Inflammatory macrophage (primary cell): ENCODE measurements at regions not wholly inside any gene's neighbourhood (a gene's known extent, or its start where the extent isn't known, plus 50 kb on each side); places are given as distances from the start of the nearest gene placed in this dataset.
A peak's percentile ranks its signal among the peaks of the same experiment; 100 is the strongest.

Experiments used
- DNase-seq, 2 donors: peaks; one replicate each; pipeline ENCODE4 v3.0.0-alpha.2; 2020 to 2022

DNA sequence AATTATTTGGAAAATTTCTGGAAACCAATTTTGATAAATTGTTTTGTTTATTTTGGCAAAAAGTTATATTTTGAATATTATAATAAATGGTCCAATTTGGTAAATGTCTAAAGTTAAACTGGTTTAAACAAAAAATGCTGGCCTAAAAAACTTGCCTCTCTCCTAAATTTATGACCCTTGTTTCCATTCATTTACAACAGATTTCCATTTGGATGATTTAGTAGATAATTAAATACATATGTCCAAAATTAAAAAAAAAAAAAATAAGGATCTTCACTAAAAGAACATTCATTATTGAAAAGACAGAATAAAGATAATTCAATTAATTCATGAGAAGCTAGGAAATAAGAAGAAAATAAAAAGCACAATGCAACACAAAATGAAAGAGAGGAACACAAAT is 449.5 kb downstream of the SPRY1 start:
- no peak for DNase-seq

DNA sequence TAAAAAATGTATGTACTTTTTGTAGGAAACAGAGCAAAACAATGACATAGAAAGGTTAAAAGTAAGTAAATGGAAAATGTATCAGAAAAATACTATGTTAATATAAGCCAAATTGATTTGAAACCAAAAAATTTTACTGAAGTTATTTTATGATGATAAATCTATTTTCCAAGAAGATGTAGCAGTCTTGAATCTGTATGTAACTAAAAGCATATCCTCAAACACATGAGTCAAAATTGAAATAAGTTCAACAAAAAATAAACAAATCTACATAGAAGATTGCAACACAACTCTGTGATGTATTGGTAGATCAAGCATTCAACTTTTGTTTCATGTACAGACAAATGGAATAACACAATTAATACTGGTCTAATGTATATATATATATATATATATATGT is 450.0 kb downstream of the SPRY1 start:
- DNase-seq: no peak

DNA sequence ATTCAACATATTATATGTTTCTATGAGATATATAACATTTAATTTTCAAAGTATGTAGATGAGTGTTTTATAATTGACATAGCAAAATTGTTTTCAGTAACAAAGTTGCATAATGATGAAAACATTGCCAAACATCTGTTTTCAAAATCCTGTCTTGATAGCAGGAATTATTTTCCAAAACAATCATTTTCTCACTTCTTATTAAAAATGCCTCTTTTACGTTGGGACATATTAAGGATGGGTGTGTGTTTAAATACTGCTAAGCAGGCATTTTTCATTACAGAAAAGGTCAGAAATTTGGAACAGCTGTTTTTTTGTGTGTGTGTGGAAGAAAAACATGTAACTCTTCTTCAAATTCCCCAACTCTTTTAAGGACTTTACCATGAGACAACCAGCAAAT is 452.0 kb downstream of the SPRY1 start:
- DNase-seq: no peak

DNA sequence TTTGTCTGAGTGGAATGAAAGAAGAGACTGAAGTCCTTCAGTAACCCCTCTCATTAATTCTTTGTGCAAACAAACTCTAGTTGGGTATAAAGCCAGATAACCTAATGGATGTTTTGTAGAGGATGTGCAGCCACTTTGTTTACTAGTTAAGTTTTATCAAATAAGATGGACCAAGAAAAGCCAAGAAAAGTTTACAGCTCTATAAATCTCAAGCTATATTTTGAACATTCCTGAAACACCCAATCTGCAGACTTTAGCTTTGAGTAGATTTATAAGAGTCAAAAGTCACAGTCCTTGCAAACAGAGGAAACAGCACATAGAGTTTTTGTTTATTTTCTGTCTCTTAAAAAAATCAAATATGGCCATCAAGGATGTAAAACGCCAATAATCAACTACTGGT is 452.9 kb downstream of the SPRY1 start:
- no peak for DNase-seq

DNA sequence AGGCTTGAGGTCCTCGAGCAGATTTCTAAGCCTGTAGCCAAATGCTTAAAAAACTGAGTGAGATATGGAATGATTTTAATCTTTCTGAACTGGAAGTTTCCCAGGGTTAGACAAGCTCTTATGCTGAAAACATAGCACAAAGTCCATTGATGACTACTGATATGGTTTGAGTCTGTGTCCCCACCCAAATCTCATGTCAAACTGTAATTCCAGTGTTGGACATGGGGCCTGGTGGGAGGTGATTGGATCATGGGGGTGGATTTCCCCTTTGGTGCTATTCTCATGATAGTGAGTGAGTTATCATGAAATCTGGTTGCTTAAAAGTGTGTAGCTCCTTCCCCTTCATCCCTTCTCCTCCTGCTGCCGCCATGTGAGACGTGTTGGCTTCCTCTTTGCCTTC is 454.9 kb downstream of the SPRY1 start:
- no peak for DNase-seq

DNA sequence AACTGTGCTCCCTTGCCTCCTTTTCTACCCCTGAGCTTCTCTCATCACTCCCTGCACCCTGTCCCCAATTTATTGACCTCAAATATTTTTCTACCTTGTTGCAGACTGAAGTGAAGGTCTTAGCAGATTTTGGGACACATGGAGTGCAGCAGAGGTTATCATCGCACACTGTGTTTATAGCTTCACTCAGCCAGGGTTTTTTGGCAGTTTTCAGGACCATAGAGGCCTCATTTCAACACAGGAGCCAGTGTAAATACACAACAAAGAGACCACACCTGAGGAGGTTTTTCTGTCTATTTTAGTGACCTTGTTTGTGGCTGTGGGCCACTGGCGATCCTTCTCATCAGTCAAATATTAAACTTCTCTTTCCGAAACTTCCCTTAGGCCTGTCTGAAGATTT is 457.1 kb downstream of the SPRY1 start:
- DNase-seq: no peak

DNA sequence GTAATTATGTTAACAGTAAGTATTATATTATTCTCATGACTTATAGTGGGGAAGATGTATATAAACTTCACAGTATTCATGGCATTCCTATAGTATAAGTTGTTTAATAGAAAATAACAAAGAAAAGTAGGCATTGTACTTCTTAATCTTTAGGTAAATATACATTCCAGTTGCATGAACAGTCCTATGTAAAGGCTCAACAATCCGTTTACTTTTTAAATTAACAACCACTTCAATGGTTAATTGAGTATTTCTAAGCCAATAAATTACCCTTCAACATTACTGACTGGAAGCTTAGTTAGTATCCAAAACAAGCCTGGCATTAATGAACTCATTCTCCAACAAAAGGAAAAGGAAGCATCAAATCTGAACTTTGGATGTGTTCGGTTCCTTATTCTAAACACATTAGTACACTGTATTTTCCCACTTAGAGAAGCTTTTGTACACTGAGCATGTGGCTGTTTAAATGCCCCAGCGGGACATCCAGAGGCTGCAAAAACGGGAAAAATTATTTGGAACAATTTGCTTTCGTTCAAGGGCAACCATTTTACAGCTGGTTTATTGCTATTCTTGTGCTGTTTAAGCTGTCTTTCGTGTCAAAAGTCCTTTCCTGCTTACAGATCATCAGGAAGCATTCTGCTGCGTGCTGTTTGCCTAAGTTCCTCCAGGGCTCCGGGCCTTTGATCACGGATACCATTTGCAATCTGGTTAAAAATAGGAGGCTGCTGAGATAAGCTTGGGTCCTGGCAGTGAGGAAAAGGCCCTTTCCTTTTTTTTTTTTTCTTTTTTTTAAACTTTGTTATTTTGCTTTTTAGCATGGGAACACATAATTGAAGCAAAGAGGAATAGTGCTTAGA is 460.3 kb downstream of the SPRY1 start:
- peak; percentile 9 to 36 for DNase-seq

DNA sequence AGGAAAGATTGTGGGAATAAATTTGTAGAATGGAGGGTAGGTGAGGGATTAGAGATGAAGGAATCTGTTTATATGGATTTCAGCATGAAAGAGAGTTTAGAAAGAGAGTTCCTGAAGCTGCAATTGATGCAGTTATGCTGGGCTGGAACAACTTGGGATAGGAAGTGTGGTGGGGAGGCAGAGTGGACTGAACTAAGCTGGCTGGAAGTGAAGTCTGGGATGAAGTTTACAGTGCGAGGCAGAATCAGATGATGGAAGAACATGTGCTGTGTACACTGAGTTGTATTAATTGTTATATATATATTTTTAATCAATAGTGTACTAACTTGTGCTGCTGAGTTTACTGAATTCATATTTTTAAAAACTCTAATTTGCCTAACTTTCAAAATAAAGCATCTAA is 461.9 kb downstream of the SPRY1 start:
- no peak for DNase-seq

DNA sequence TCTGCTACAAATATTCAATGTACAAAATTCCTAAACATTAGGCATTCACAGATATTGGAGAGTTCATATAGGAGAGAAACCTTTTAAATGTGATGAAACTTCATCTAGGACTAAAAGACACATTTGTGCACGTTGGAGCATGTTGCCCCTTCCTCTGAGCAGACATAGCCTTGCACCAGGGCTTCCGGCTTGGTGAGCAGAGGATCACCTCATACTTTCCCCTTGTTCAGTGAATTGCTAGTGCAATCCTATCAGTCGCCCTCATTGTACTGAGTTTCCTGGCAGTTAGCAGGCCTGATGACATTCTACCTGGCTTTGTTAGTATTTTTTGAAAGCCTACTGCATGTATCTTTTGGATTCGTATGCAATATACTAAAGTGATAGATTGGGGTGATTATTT is 466.2 kb downstream of the SPRY1 start:
- no peak for DNase-seq

DNA sequence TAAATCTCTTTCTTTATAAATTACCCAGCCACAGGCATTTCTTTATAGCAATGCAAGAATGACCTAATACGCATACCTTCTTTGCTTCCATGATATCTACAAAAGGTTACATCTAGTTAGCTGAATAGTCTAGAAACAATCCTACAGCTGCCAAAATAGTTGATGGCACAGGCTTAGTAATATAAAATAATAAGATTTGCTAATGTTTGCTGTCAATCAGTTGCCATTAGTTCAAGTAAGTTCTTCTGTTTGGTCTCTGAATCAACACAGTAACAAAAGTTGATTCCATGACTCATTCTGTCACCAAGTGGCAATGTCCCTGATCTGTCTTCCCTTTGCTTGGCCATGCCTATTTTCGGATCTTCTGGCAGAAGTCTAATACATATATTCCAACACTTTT is 470.2 kb downstream of the SPRY1 start:
- no peak for DNase-seq

DNA sequence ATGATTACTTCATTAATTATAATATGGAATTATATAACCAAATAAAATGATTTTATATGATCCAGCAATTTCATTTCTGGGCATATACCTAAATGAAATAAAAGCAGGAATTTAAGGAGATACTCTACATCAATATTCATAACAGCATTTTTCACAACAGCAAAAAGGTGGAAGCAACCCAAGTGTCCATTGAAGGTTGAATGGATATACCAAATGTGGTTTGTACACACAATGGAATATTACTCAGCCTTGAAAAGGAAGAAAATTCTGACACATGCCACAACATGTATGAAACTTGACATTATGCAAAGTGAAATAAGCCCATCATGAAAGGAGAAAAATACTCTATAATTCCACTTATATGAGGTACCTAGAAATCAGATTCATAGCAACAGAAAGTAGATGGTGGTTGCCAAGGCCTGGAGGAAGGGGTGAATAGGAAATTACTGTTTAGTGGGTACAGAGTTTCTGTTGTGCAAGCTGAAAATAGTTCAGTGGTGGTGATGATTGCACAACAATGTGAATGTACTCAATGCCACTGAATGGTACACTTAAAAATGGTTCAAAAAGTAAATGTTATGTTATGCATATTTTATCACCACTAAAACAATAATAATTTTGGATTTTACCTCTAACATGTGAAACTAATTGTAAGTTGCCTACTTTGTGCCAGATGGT is 471.5 kb downstream of the SPRY1 start:
- DNase-seq: no peak

DNA sequence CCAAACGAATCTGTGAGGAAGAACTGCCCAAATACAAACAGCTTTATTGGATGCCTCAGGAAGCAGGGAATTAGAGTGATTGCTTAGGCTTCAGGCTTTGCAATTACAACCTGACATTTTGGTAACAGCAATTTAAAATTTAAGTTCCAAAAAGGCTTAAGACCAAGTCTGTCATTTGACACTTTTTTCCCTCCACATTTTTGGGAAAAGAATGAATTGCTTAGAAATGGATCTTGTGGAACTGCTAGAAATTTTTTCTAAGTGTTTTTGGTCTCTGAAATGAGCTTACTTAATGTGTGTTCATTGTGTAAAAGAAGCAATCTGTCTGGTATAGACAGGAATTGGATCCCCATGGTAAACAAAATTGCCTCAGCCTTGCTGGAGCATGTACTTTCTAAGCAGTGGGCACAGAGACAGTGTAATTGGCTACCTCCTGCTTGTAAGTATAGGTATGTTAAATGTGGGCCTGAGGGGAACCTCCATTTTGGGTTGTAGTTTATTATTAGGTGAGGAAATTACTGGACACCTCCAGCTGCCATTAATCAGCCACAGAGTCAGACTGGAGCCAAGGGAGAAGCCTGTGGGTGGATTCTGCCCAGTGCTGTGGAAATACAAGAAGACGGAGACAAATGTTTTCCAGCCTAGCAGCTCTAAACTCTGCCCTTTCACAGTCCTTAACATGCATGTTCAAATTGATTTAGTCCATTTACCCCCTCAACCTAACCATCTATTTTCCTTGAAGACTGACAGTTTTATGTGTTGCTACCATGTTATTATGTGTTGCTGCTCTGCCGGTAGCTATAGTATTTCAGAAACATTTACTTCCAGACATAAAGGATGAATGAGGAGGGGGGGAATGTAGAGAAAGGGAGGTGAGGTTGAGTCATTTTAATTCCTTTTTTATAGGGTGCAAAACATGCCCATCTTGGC is 473.0 kb downstream of the SPRY1 start:
- DNase-seq: no peak

DNA sequence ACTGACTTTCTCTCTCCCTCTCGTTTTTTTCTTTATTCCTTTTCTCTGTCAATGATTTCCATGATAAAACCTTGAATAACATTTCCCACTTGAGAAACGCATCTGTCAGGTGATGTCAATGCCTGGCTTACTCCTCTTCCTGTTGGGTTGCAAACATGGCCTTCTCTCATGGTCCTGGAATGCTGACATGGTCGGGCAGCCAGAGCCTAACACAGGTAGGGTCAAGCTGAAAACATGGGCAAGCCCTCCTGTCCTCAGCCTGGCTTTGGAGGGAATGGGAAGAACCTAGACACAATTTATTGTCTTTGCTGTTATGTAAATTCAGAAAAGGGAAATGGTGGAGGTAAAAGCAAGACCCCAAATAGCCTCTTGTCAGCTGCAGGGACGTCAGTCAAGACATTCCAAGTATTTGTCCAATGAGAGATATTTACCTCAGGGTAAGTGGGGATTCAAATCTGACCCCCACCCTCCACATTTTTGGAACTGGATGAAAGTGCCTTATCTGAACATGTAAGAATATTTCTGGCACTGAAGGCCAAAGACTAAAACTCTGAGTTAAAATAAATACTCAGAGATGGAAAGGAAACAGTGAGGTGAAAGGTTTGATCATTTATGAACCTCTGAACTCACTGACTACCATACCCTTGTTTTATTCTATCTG is 473.8 kb downstream of the SPRY1 start:
- DNase-seq: no peak

DNA sequence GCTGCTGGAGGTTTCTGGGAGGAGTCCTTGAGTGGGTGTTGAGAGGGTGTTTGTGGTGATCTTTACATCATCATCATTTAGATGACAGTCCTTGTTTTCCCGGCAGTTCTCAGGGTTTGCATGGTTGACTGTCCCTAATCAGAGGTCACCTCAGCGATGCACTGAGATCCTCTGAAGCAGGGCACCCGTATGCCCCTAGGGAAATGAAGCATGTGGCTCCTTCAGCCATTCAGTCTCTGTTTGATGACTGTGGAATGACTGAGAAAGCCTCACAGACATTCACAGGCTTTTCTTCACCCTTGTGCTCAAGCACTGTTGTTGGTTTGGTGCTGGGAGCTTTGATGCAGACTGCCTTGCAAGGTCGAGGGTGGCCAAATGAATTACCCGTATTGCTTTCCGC is 474.7 kb downstream of the SPRY1 start:
- peak; percentile 10 to 33 for DNase-seq

DNA sequence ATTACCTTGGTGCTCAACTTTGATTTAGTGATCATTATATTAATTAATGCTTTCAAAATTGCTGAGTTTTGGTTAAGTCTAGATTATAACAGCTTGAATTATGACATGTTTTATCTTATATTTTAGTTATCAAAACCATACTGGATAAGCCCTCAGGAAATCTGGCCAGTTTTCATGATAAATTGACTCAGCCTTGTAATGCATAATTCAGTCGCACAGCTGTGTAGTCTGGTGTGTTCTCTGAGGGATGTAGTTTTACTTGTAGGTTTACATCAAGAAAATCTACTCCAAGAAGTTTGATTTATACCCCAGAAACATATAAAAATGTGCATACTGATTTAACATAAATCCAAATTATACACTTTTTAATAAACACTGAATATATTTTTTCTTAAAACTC is 477.5 kb downstream of the SPRY1 start:
- no peak for DNase-seq

DNA sequence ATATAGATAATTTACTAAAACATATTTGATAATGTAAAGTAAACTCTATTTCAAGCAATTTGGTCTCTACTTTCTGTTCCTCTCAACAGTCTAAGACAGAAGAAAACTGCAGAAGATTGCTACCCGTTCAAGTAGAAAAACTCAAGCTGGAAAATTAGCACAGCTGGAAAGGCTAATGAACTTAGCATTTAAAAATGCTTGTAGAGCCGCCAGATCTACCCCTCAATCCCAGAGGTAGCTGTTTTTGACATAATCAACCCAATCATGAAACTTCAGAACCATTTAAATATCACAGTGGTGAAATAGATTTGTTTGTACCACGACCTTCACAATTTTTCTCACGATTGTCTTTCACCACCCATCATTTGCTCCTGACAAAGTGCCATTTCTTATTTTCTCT is 479.5 kb downstream of the SPRY1 start:
- DNase-seq: no peak

DNA sequence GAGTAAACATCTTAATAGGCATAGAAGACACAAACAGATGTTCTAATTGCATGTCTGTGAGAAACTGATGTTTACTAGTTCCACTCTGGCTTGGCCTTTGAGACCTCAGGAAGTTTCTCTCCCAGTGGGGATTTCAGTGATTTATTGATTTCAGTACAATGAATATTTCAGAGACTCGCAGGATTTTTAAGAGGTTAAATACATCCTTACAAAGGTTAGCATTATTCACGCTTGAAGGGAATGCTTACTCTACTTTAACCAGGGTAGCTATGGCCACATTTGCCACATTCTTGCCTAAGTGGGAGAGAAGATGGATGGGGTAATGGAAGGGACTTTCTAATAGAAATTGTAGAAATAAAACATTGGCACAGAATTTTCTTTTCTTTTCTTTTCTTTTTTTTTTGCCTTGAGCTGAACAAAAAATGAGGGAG is 480.1 kb downstream of the SPRY1 start:
- no peak for DNase-seq

DNA sequence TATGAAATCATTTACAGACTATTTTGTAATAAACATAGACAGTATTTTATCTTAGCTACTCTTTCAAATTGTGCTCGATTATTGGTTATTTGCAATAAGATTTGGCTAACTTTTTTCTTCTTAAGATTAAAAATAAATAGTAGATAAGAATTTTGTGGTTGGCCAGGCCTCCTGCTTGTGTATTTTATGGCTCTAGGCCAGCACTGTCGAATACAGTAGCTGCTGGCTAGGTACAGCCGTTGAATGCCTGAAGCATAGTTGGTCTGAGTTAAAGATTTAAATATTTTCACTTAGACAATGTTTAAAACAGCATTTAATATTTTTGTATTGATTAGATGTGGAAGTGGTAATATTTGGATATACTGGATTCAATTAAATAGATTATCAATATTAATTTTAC is 481.0 kb downstream of the SPRY1 start:
- no peak for DNase-seq

DNA sequence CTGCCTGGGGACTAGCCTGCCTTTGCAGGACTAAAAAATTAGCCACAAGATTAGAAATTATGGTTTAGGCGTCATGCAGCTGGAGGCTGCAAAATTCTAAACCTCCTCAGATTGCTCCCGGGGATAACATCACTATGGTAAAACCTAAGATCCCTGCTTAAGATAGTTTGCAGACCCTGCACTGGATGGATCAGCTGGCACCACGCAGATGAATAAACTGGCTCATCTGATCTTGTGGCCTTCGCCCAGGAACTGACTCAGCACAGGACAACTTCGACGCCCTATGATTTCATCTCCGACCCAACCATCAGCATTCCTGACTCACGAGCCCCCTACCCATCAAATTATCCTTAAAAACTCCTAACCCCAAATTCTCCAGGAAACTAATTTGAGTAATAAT is 482.4 kb downstream of the SPRY1 start:
- DNase-seq: no peak

DNA sequence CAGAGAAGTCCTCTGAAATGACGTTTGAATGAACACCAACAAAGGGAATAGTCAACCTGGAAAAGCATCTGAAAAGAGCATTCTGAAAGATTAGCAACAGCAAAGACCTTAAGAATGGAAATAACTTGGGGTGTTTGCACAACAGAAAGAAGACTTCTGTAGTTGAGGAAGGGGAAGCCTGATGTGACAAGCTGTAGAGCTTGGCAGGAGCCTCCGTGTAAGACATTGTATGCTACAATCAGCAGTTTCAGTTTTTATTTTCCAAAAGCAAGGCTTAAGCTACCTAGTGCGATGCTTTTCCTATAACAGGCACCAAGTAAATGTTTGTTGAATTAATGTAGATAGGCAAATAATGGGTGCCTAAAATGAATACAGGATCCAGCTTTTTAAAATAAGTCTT is 484.0 kb downstream of the SPRY1 start:
- no peak for DNase-seq

DNA sequence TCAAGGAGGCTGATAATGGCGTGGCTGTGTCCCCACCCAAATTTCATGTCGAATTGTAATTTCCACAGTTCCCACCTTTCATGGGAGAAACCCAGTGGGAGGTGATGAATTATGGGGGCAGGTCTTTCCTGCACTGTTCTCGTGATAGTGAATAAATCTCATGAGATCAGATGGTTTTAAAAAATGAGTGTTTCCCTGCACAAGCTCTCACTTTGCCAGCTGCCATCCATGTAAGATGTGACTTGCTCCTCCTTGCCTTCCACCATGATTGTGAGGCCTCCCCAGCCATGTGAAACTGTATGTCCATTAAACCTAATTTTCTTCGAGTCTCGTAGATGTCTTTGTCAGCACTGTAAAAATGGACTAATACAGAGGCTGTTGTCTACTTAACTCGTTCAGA is 488.3 kb downstream of the SPRY1 start:
- DNase-seq: no peak

DNA sequence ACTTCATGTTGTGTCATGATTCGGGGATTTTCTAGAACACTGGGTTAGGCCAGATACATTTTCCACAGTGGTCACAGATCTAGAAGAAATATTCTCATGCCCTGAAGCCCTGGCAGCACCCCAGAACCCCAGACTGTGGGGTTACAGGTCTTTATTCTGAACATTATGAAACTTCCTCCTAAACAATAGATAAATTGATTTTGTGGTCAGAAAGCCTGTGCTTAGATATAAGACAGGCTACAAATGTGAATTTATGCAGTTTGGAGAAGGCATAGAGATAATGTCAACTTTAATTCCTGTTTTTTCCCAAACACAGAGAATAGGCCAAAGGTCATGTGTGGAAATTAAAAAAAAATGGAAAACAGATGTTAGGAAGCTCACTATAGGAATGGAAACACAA is 492.9 kb downstream of the SPRY1 start:
- no peak for DNase-seq

DNA sequence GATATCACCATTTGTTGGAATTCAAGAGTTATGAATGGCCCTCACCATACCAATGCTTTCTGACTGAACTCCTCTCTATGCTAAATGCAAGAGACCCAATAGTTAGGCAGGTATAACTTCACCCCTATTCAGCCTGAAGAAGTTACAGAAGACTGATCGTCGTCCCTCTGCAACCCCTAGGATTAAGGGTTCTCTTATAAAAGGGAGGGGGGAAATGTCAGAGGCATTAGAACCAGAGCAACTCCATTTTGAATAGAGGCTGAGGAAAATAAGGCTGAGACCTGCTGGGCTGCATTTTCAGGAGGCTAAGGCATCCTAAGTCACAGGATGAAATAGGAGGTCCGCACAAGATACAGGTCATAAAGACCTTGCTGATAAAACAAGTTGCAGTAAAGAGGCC is 494.3 kb downstream of the SPRY1 start:
- DNase-seq: no peak
